KMS-11 (cell line): ENCODE measurements at regions not wholly inside any gene's neighbourhood (a gene's known extent, or its start where the extent isn't known, plus 50 kb on each side); places are given as distances from the start of the nearest gene placed in this dataset.

Source experiments
- H2AFZ ChIP-seq: fragments of 200-600 bp; sonication (generic); 2 replicates; pipeline ENCODE4 v1.6.1; 2016; ENCODE audit warnings: antibody characterized with exemption, mixed run types, low read depth
- H3K27ac ChIP-seq: fragments of 200-600 bp; sonication (generic); 2 replicates; pipeline ENCODE4 v1.6.1; 2016; ENCODE audit warnings: mild to moderate bottlenecking, mixed run types
- H3K27me3 ChIP-seq: fragments of 200-600 bp; sonication (generic); 2 replicates; pipeline ENCODE4 v1.6.1; 2017; ENCODE audit warnings: mild to moderate bottlenecking, low read depth, mixed run types, moderate library complexity; ENCODE audit not compliant: insufficient read depth
- H3K36me3 ChIP-seq: fragments of 200-600 bp; sonication (generic); 2 replicates; pipeline ENCODE4 v1.6.1; 2017; ENCODE audit warnings: mild to moderate bottlenecking, mixed run types; ENCODE audit not compliant: insufficient read depth
- H3K4me1 ChIP-seq: fragments of 200-600 bp; sonication (generic); 2 replicates; pipeline ENCODE4 v1.6.1; 2016; ENCODE audit warnings: mild to moderate bottlenecking, low read depth, mixed run types; ENCODE audit not compliant: poor library complexity, severe bottlenecking
- H3K4me2 ChIP-seq: fragments of 200-600 bp; sonication (generic); 2 replicates; pipeline ENCODE4 v1.7.0; 2016; ENCODE audit warnings: mild to moderate bottlenecking, mixed run types
- H3K4me3 ChIP-seq: fragments of 200-600 bp; sonication (generic); IDR thresholded peaks from 2 replicates; pipeline ENCODE4 v1.6.1; 2017; ENCODE audit warnings: low read depth, low read length, mixed read lengths; ENCODE audit not compliant: insufficient read depth
- H3K79me2 ChIP-seq: fragments of 200-600 bp; sonication (generic); 2 replicates; pipeline ENCODE4 v1.6.1; 2016; ENCODE audit warnings: low read depth, mixed run types; ENCODE audit not compliant: insufficient read depth
- H3K9ac ChIP-seq: fragments of 200-600 bp; sonication (generic); 2 replicates; pipeline ENCODE4 v1.6.1; 2016; ENCODE audit warnings: mild to moderate bottlenecking, mixed run types
- H4K20me1 ChIP-seq: fragments of 200-600 bp; sonication (generic); 2 replicates; pipeline ENCODE4 v1.6.1; 2016; ENCODE audit warnings: mild to moderate bottlenecking, mixed run types; ENCODE audit not compliant: insufficient read depth
- TF ChIP-seq, protein P1 (sequence below): fragments of 200-600 bp; sonication (generic); conservative IDR thresholded peaks from 2 replicates; pipeline ENCODE4 v1.6.1; 2017; ENCODE audit warnings: low read depth, mild to moderate bottlenecking, antibody characterized with exemption, low read length, moderate library complexity, mixed read lengths

GRCh38 chr20:6925744-6926278, 158.3 kb downstream of the BMP2 start:
- Histone ChIP-seq H3K27me3 (no peaks in the 10 kb centered on the region), H3K27ac (no peak overlapping the region), H3K4me3 (no peak overlapping the region), H3K4me1 (no peaks in the 10 kb centered on the region), H3K4me2 (no peak overlapping the region), H3K9ac (no peak overlapping the region), H2AFZ (no peak overlapping the region), H3K36me3 (no peaks in the 10 kb centered on the region), H4K20me1 (no peaks in the 10 kb centered on the region), H3K79me2 (no peaks in the 10 kb centered on the region)
- TF ChIP-seq, protein P1, sequence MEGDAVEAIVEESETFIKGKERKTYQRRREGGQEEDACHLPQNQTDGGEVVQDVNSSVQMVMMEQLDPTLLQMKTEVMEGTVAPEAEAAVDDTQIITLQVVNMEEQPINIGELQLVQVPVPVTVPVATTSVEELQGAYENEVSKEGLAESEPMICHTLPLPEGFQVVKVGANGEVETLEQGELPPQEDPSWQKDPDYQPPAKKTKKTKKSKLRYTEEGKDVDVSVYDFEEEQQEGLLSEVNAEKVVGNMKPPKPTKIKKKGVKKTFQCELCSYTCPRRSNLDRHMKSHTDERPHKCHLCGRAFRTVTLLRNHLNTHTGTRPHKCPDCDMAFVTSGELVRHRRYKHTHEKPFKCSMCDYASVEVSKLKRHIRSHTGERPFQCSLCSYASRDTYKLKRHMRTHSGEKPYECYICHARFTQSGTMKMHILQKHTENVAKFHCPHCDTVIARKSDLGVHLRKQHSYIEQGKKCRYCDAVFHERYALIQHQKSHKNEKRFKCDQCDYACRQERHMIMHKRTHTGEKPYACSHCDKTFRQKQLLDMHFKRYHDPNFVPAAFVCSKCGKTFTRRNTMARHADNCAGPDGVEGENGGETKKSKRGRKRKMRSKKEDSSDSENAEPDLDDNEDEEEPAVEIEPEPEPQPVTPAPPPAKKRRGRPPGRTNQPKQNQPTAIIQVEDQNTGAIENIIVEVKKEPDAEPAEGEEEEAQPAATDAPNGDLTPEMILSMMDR = no peak

- Histone ChIP-seq H3K4me1 (no peaks in the 10 kb centered on the region), H3K27me3 (no peaks in the 10 kb centered on the region), H3K36me3 (no peaks in the 10 kb centered on the region), H3K27ac (no peak overlapping the region), H3K4me2 (no peak overlapping the region), H3K4me3 (no peak overlapping the region), H4K20me1 (no peaks in the 10 kb centered on the region), H3K9ac (no peak overlapping the region), H2AFZ (no peak overlapping the region), H3K79me2 (no peaks in the 10 kb centered on the region)
- TF ChIP-seq, protein P1 = peak; percentile 51
These were observed 172.6 kb downstream of the BMP2 start for GRCh38 chr20:6940048-6940447.

- TF ChIP-seq, protein P1 = no peak
- Histone ChIP-seq H2AFZ (no peak overlapping the region), H3K4me2 (no peak overlapping the region), H3K79me2 (no peaks in the 10 kb centered on the region), H3K4me1 (no peaks in the 10 kb centered on the region), H3K36me3 (no peaks in the 10 kb centered on the region), H3K4me3 (no peak overlapping the region), H3K27ac (no peak overlapping the region), H3K9ac (no peak overlapping the region), H4K20me1 (no peaks in the 10 kb centered on the region), H3K27me3 (no peaks in the 10 kb centered on the region)
These were observed 173.4 kb downstream of the BMP2 start for GRCh38 chr20:6940876-6941275.

GRCh38 chr20:6941571-6941970, 174.1 kb downstream of the BMP2 start:
- Histone ChIP-seq H3K4me1 (no peaks in the 10 kb centered on the region), H3K4me3 (no peak overlapping the region), H4K20me1 (no peaks in the 10 kb centered on the region), H2AFZ (no peak overlapping the region), H3K79me2 (no peaks in the 10 kb centered on the region), H3K27ac (no peak overlapping the region), H3K36me3 (no peaks in the 10 kb centered on the region), H3K27me3 (no peaks in the 10 kb centered on the region), H3K9ac (no peak overlapping the region), H3K4me2 (no peak overlapping the region)
- TF ChIP-seq, protein P1 = no peak
